ENCODE measurements at regions not wholly inside any gene's neighbourhood (a gene's known extent, or its start where the extent isn't known, plus 50 kb on each side); places are given as distances from the start of the nearest gene placed in this dataset.
A peak's percentile ranks its signal among the peaks of the same experiment; 100 is the strongest.

DNA sequence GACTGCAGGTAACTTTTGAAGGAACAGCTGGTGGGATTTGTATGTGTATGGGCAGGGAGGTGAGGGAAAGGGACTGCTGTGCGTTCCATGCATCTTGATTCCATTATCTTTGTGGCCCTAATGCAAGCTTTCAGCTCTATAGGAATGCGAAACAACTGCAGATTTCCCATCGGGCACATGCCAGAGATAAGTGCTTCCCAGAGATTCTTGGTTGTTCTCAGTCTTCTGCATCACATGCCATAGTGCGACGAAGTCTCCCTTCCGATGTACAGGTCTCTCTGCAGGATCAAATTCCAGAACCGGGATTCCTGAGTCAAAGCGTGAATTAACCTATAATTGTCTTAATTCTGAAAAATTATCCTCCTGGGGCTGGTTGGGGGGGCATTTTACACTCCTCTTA lies 72.6 kb upstream of the NSMCE3 start:
- H4K20me1 ChIP-seq (ENCODE audit: control insufficient read depth, extremely low read depth, insufficient read depth, low read length) = no peaks in the 10 kb centered on the region
- H3K36me3 ChIP-seq (ENCODE audit: control insufficient read depth, insufficient read depth, low read length) = no peaks in the 10 kb centered on the region
- no peaks in the 10 kb centered on the region for H3K79me2 ChIP-seq (ENCODE audit: control insufficient read depth, insufficient read depth, low read length)
- no peak overlapping the region for H3K27ac ChIP-seq (ENCODE audit: insufficient read depth, low read length)
- TF ChIP-seq, protein P1, sequence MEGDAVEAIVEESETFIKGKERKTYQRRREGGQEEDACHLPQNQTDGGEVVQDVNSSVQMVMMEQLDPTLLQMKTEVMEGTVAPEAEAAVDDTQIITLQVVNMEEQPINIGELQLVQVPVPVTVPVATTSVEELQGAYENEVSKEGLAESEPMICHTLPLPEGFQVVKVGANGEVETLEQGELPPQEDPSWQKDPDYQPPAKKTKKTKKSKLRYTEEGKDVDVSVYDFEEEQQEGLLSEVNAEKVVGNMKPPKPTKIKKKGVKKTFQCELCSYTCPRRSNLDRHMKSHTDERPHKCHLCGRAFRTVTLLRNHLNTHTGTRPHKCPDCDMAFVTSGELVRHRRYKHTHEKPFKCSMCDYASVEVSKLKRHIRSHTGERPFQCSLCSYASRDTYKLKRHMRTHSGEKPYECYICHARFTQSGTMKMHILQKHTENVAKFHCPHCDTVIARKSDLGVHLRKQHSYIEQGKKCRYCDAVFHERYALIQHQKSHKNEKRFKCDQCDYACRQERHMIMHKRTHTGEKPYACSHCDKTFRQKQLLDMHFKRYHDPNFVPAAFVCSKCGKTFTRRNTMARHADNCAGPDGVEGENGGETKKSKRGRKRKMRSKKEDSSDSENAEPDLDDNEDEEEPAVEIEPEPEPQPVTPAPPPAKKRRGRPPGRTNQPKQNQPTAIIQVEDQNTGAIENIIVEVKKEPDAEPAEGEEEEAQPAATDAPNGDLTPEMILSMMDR (conservative IDR thresholded peaks at IDR 0.05 in 1 of 2, IDR thresholded peaks at IDR 0.05 in 1 of 2; ENCODE audit: low read depth in 1 of 2, low read length in 2 of 2) = no peak
- no peak for TF ChIP-seq EZH2 (IDR thresholded peaks at IDR 0.05; ENCODE audit: low read length, missing control alignments)
- no peaks in the 10 kb centered on the region for H3K27me3 ChIP-seq (ENCODE audit: control insufficient read depth, insufficient read depth, low read length)
- no peaks in the 10 kb centered on the region for H3K4me1 ChIP-seq (ENCODE audit: control insufficient read depth, extremely low read depth, insufficient read depth, low read length)
- no peaks in the 10 kb centered on the region for H3K9me3 ChIP-seq (ENCODE audit: control insufficient read depth, insufficient read depth, low read depth, low read length)
- no peak overlapping the region for H3K9ac ChIP-seq (ENCODE audit: insufficient read depth, low read length)
- no peak overlapping the region for H2AFZ ChIP-seq (ENCODE audit: low read length)
- no peak overlapping the region for H3K4me2 ChIP-seq (ENCODE audit: extremely low read depth, insufficient read depth, low read length)
- H3K4me3 ChIP-seq (replicated peaks in 1 of 4; ENCODE audit: control extremely low read depth in 1 of 4, insufficient read depth in 1 of 4, low read depth in 3 of 4, low read length in 4 of 4) = no peak overlapping the region
- DNase-seq (ENCODE audit: low read depth in 2 of 2) = no peak

- H3K9ac ChIP-seq (ENCODE audit: insufficient read depth, low read length) = no peak overlapping the region
- no peaks in the 10 kb centered on the region for H3K9me3 ChIP-seq (ENCODE audit: control insufficient read depth, insufficient read depth, low read depth, low read length)
- no peaks in the 10 kb centered on the region for H3K79me2 ChIP-seq (ENCODE audit: control insufficient read depth, insufficient read depth, low read length)
- TF ChIP-seq EZH2 (IDR thresholded peaks at IDR 0.05; ENCODE audit: low read length, missing control alignments) = no peak
- TF ChIP-seq, protein P1 (conservative IDR thresholded peaks at IDR 0.05 in 1 of 2, IDR thresholded peaks at IDR 0.05 in 1 of 2; ENCODE audit: low read depth in 1 of 2, low read length in 2 of 2) = no peak
- no peaks in the 10 kb centered on the region for H3K4me1 ChIP-seq (ENCODE audit: control insufficient read depth, extremely low read depth, insufficient read depth, low read length)
- H4K20me1 ChIP-seq (ENCODE audit: control insufficient read depth, extremely low read depth, insufficient read depth, low read length) = no peaks in the 10 kb centered on the region
- no peak overlapping the region for H2AFZ ChIP-seq (ENCODE audit: low read length)
- H3K27me3 ChIP-seq (ENCODE audit: control insufficient read depth, insufficient read depth, low read length) = no peaks in the 10 kb centered on the region
- H3K36me3 ChIP-seq (ENCODE audit: control insufficient read depth, insufficient read depth, low read length) = no peaks in the 10 kb centered on the region
- H3K4me2 ChIP-seq (ENCODE audit: extremely low read depth, insufficient read depth, low read length) = no peak overlapping the region
- H3K27ac ChIP-seq (ENCODE audit: insufficient read depth, low read length) = no peak overlapping the region
- H3K4me3 ChIP-seq (replicated peaks in 1 of 4; ENCODE audit: control extremely low read depth in 1 of 4, insufficient read depth in 1 of 4, low read depth in 3 of 4, low read length in 4 of 4) = no peak overlapping the region
- peak; percentile 8 to 49 for DNase-seq (ENCODE audit: low read depth in 2 of 2)
These were observed 67.7 kb upstream of the NSMCE3 start for GRCh38 chr15:29337156-29337959.

DNA sequence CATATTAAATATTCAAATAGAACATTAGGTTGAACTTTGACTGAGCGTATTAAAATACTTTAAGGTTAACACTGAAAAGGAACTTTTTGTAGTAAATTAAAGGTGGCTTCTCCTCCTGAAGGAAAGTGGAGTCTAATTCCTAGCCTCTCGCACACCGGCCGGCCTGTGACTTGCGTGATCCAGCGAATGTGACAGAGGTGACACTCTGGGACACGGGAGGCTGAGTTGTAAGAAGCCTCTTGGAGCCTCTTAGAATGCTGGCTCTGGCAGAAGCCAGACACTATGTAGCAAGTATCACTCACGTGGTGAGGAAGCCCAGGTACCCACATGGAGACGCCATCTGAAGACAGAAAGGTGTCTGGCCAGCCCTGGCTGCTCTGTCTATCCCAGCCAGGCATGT lies 64.9 kb upstream of the NSMCE3 start:
- Histone ChIP-seq H3K27me3 (ENCODE audit: control insufficient read depth, insufficient read depth, low read length) (no peaks in the 10 kb centered on the region), H3K4me1 (ENCODE audit: control insufficient read depth, extremely low read depth, insufficient read depth, low read length) (no peaks in the 10 kb centered on the region), H2AFZ (ENCODE audit: low read length) (no peak overlapping the region), H3K4me2 (ENCODE audit: extremely low read depth, insufficient read depth, low read length) (no peak overlapping the region), H3K79me2 (ENCODE audit: control insufficient read depth, insufficient read depth, low read length) (no peaks in the 10 kb centered on the region), H3K9ac (ENCODE audit: insufficient read depth, low read length) (no peak overlapping the region), H3K36me3 (ENCODE audit: control insufficient read depth, insufficient read depth, low read length) (no peaks in the 10 kb centered on the region), H4K20me1 (ENCODE audit: control insufficient read depth, extremely low read depth, insufficient read depth, low read length) (no peaks in the 10 kb centered on the region), H3K4me3 (replicated peaks in 1 of 4; ENCODE audit: control extremely low read depth in 1 of 4, insufficient read depth in 1 of 4, low read depth in 3 of 4, low read length in 4 of 4) (no peak overlapping the region), H3K9me3 (ENCODE audit: control insufficient read depth, insufficient read depth, low read depth, low read length) (no peaks in the 10 kb centered on the region), H3K27ac (ENCODE audit: insufficient read depth, low read length) (no peak overlapping the region)
- no peak for TF ChIP-seq EZH2 (IDR thresholded peaks at IDR 0.05; ENCODE audit: low read length, missing control alignments)
- TF ChIP-seq, protein P1 (conservative IDR thresholded peaks at IDR 0.05 in 1 of 2, IDR thresholded peaks at IDR 0.05 in 1 of 2; ENCODE audit: low read depth in 1 of 2, low read length in 2 of 2) = no peak
- no peak for DNase-seq (ENCODE audit: low read depth in 2 of 2)

Data from fibroblast of lung (primary cell).